ENCODE measurements at regions not wholly inside any gene's neighbourhood (a gene's known extent, or its start where the extent isn't known, plus 50 kb on each side); places are given as distances from the start of the nearest gene placed in this dataset.

DNA sequence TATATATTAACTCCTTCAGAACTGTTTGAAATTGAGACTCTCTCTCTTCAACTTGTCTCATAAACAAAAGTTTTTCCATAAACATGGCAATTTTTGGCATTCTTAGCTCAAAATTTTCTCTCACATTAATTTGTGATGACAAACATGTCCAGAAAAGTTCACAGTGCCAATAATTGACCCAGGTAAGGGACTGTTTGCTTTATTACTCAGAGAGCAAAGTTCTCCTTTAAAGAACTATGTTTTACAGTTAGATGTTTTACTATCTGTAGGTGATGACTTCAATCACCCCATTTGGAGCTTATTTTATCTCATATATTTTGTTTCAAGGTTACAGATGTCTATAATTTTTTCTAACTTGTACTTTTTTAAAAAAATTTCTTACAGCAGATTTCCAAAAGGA lies 855.6 kb downstream of the SLC16A7 start:
- TF ChIP-seq, protein P1, sequence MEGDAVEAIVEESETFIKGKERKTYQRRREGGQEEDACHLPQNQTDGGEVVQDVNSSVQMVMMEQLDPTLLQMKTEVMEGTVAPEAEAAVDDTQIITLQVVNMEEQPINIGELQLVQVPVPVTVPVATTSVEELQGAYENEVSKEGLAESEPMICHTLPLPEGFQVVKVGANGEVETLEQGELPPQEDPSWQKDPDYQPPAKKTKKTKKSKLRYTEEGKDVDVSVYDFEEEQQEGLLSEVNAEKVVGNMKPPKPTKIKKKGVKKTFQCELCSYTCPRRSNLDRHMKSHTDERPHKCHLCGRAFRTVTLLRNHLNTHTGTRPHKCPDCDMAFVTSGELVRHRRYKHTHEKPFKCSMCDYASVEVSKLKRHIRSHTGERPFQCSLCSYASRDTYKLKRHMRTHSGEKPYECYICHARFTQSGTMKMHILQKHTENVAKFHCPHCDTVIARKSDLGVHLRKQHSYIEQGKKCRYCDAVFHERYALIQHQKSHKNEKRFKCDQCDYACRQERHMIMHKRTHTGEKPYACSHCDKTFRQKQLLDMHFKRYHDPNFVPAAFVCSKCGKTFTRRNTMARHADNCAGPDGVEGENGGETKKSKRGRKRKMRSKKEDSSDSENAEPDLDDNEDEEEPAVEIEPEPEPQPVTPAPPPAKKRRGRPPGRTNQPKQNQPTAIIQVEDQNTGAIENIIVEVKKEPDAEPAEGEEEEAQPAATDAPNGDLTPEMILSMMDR (tag by site-specific recombination; IDR thresholded peaks at IDR 0.05): no peak
- TF ChIP-seq, protein P2, sequence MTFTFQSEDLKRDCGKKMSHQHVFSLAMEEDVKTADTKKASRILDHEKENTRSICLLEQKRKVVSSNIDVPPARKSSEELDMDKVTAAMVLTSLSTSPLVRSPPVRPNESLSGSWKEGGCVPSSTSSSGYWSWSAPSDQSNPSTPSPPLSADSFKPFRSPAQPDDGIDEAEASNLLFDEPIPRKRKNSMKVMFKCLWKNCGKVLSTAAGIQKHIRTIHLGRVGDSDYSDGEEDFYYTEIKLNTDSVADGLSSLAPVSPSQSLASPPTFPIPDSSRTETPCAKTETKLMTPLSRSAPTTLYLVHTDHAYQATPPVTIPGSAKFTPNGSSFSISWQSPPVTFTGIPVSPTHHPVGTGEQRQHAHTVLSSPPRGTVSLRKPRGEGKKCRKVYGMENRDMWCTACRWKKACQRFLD (tag by site-specific recombination; IDR thresholded peaks at IDR 0.05): no peak
- no peak for TF ChIP-seq ZFP41 (tag by site-specific recombination; IDR thresholded peaks at IDR 0.05; ENCODE audit: borderline replicate concordance)
- no peak for TF ChIP-seq ZNF843 (tag by site-specific recombination; IDR thresholded peaks at IDR 0.05)
- TF ChIP-seq ZNF274 (IDR thresholded peaks at IDR 0.05; ENCODE audit: low read length): no peak
- TF ChIP-seq ZNF274 (tag by site-specific recombination; IDR thresholded peaks at IDR 0.05; ENCODE audit: borderline replicate concordance): no peak
- no peak for TF ChIP-seq ZNF140 (tag by site-specific recombination; IDR thresholded peaks at IDR 0.05)
- TF ChIP-seq ZNF350 (tag by site-specific recombination; IDR thresholded peaks at IDR 0.05): no peak
- TF ChIP-seq ZNF549 (tag by site-specific recombination; IDR thresholded peaks at IDR 0.05): no peak
- TF ChIP-seq, protein P3, sequence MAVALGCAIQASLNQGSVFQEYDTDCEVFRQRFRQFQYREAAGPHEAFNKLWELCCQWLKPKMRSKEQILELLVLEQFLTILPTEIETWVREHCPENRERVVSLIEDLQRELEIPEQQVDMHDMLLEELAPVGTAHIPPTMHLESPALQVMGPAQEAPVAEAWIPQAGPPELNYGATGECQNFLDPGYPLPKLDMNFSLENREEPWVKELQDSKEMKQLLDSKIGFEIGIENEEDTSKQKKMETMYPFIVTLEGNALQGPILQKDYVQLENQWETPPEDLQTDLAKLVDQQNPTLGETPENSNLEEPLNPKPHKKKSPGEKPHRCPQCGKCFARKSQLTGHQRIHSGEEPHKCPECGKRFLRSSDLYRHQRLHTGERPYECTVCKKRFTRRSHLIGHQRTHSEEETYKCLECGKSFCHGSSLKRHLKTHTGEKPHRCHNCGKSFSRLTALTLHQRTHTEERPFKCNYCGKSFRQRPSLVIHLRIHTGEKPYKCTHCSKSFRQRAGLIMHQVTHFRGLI (tag by site-specific recombination; IDR thresholded peaks at IDR 0.05): no peak
- no peak for TF ChIP-seq ZBTB21 (tag by site-specific recombination; IDR thresholded peaks at IDR 0.05)
- no peak for TF ChIP-seq ZNF266 (tag by site-specific recombination; IDR thresholded peaks at IDR 0.05; ENCODE audit: low read depth)
- no peak for TF ChIP-seq ZNF121 (tag by site-specific recombination; IDR thresholded peaks at IDR 0.05)

Measured in HEK293 (cell line).